Skeletal muscle tissue (tissue), 3 donors: ENCODE measurements at regions not wholly inside any gene's neighbourhood (a gene's known extent, or its start where the extent isn't known, plus 50 kb on each side); places are given as distances from the start of the nearest gene placed in this dataset.
A peak's percentile ranks its signal among the peaks of the same experiment; 100 is the strongest.

Experiments
- H3K27ac ChIP-seq: one replicate; pipeline ENCODE4 v1.7.0; 2013; ENCODE audit warnings: mild to moderate bottlenecking, low read depth, low read length, inconsistent platforms
- H3K27me3 ChIP-seq, 3 donors: one replicate each; pipeline ENCODE4 v1.7.0; 2013; ENCODE audit warnings: low read length in 3 of 3; ENCODE audit not compliant: control insufficient read depth in 3 of 3, insufficient read depth in 3 of 3
- H3K36me3 ChIP-seq, 3 donors: one replicate each; pipeline ENCODE4 v1.7.0; 2013; ENCODE audit warnings: low read length in 3 of 3; ENCODE audit not compliant: control insufficient read depth in 3 of 3, insufficient read depth in 3 of 3
- H3K4me1 ChIP-seq, 3 donors: one replicate each; pipeline ENCODE4 v1.7.0; 2013; ENCODE audit warnings: low read length in 3 of 3, mild to moderate bottlenecking in 3 of 3; ENCODE audit not compliant: control insufficient read depth in 3 of 3, insufficient read depth in 3 of 3
- H3K4me3 ChIP-seq, 3 donors: one replicate each; pipeline ENCODE4 v1.7.0; 2013; ENCODE audit warnings: low read length in 3 of 3
- H3K9ac ChIP-seq, 3 donors: one replicate each; pipeline ENCODE4 v1.7.0; 2013; ENCODE audit warnings: low read length in 3 of 3, mild to moderate bottlenecking in 3 of 3, moderate library complexity in 2 of 3, low read depth in 1 of 3
- H3K9me3 ChIP-seq, 3 donors: one replicate each; pipeline ENCODE4 v1.7.0; 2013; ENCODE audit warnings: low read length in 3 of 3; ENCODE audit not compliant: control insufficient read depth in 3 of 3
- donor health status: Osteomylitis.

GRCh38 chr13:79686441-79686840, 205.5 kb downstream of the NDFIP2 start:
- Histone ChIP-seq H3K27ac (no peak overlapping the region), H3K9ac (no peak overlapping the region), H3K9me3 (peaks cover 0 to 2% (median 0%) of the 10 kb centered on the region in 3 donors), H3K36me3 (no peaks in the 10 kb centered on the region), H3K27me3 (no peaks in the 10 kb centered on the region), H3K4me1 (no peaks in the 10 kb centered on the region), H3K4me3 (no peak overlapping the region)

DNA sequence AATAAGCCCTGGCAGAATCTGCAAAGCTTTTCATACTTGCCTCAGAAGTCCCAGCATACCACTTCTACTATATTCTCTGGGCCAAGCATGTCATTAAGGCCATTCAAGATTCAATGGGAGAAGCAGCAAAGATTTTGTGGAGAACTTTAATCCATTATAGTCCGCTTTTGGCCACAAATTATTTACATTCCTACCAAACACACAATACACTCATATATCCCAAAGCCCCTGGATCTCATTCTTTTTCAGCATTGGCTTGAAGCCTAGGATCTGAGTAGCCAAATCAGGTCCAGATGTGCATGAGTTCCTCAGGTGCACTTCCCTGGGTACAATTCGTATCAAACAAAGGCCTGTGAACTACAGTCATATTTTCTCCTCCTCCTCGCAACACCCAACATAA, 203.4 kb downstream of the NDFIP2 start:
- Histone ChIP-seq H3K27me3 (no peaks in the 10 kb centered on the region), H3K9me3 (peaks cover 0 to 2% (median 0%) of the 10 kb centered on the region in 3 donors), H3K4me3 (no peak overlapping the region), H3K4me1 (no peaks in the 10 kb centered on the region), H3K9ac (no peak overlapping the region), H3K27ac (no peak overlapping the region), H3K36me3 (no peaks in the 10 kb centered on the region)

GRCh38 chr13:79682164-79682563, 201.2 kb downstream of the NDFIP2 start:
- H3K9me3 ChIP-seq: peaks cover 0 to 2% (median 0%) of the 10 kb centered on the region in 3 donors
- no peaks in the 10 kb centered on the region for H3K27me3 ChIP-seq
- no peak overlapping the region for H3K9ac ChIP-seq
- H3K27ac ChIP-seq: no peak overlapping the region
- peaks cover 0 to 3% (median 0%) of the 10 kb centered on the region in 3 donors for H3K4me1 ChIP-seq
- H3K4me3 ChIP-seq: no peak overlapping the region
- H3K36me3 ChIP-seq: no peaks in the 10 kb centered on the region

GRCh38 chr13:79681069-79681468, 200.1 kb downstream of the NDFIP2 start:
- Histone ChIP-seq H3K27ac (no peak overlapping the region), H3K9me3 (peaks cover 0 to 2% (median 0%) of the 10 kb centered on the region in 3 donors), H3K36me3 (no peaks in the 10 kb centered on the region), H3K27me3 (no peaks in the 10 kb centered on the region), H3K9ac (no peak overlapping the region), H3K4me3 (no peak overlapping the region), H3K4me1 (peaks cover 0 to 3% (median 0%) of the 10 kb centered on the region in 3 donors)

- Histone ChIP-seq H3K27ac (no peak overlapping the region), H3K27me3 (no peaks in the 10 kb centered on the region), H3K4me1 (peaks cover 0 to 3% (median 0%) of the 10 kb centered on the region in 3 donors), H3K4me3 (no peak overlapping the region), H3K9me3 (peaks cover 0 to 2% (median 0%) of the 10 kb centered on the region in 3 donors), H3K9ac (no peak overlapping the region), H3K36me3 (no peaks in the 10 kb centered on the region)
Measured at GRCh38 chr13:79680485-79680884, 199.5 kb downstream of the NDFIP2 start.

DNA sequence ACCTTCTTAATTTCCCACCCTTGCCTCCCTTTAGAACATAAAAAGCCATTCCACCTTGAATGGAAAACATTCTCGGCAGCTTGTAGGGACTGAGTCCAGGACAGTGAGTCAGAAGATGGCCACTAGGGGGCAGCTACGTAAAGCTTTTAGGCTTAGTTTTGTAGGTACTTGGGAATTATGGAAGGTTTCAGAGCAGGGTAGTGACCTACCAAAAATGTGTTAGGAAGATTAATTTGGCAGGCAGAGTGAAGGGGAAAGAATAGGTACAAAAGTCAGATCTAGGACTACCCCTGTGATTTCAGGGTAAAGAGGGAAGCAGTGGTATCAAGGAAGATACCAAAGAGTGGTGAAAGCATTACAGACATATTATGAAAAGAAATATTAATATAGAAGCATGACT, 198.4 kb downstream of the NDFIP2 start:
- Histone ChIP-seq H3K4me1 (peaks cover 0 to 3% (median 0%) of the 10 kb centered on the region in 3 donors), H3K9me3 (peaks cover 0 to 2% (median 0%) of the 10 kb centered on the region in 3 donors), H3K4me3 (no peak overlapping the region), H3K27me3 (no peaks in the 10 kb centered on the region), H3K9ac (no peak overlapping the region), H3K36me3 (no peaks in the 10 kb centered on the region), H3K27ac (no peak overlapping the region)

DNA sequence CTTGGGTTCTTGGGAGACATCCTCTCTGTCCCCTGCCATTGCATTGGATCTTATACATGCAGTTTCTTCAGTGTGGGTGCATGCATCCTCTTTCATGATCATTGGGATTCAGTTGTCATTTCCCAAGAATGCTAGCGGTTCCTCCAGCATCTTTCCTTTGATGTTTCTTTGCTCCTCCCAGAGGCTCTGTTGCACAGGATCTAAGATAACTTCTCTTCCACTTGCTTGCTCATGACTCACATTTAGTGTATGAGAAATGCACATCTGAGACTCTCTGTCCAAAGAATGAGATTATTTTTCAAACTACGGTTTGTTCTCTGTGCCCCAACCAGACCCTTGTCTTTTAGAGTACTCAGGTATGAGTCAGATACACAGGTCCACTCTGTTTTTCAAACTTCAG, 197.1 kb downstream of the NDFIP2 start:
- Histone ChIP-seq H3K9me3 (peaks cover 0 to 2% (median 0%) of the 10 kb centered on the region in 3 donors), H3K4me1 (peaks cover 8 to 12% (median 11%) of the 10 kb centered on the region in 3 donors), H3K36me3 (no peaks in the 10 kb centered on the region), H3K9ac (no peak overlapping the region), H3K27me3 (no peaks in the 10 kb centered on the region), H3K27ac (no peak overlapping the region), H3K4me3 (no peak overlapping the region)

GRCh38 chr13:79675931-79676660, 195.1 kb downstream of the NDFIP2 start:
- Histone ChIP-seq H3K36me3 (no peaks in the 10 kb centered on the region), H3K4me1 (peaks cover 8 to 15% (median 13%) of the 10 kb centered on the region in 3 donors), H3K27ac (peak overlapping the region; percentile 7)

GRCh38 chr13:79674765-79675515, 194.0 kb downstream of the NDFIP2 start:
- Histone ChIP-seq H3K4me1 (peaks cover 8 to 15% (median 13%) of the 10 kb centered on the region in 3 donors), H3K27ac (no peak overlapping the region), H3K36me3 (no peaks in the 10 kb centered on the region), H3K4me3 (no peak overlapping the region), H3K27me3 (no peaks in the 10 kb centered on the region), H3K9ac (no peak overlapping the region), H3K9me3 (no peaks in the 10 kb centered on the region)

More at GRCh38 chr13:79675931-79676660, 195.1 kb downstream of the NDFIP2 start:
- no peak overlapping the region for H3K9ac ChIP-seq
- no peaks in the 10 kb centered on the region for H3K27me3 ChIP-seq
- no peak overlapping the region for H3K4me3 ChIP-seq
- no peaks in the 10 kb centered on the region for H3K9me3 ChIP-seq

GRCh38 chr13:79673993-79674377, 193.0 kb downstream of the NDFIP2 start:
- Histone ChIP-seq H3K4me3 (peak overlapping the region in 1 of 3 donors; percentile 1), H3K9me3 (no peaks in the 10 kb centered on the region), H3K36me3 (no peaks in the 10 kb centered on the region), H3K27ac (peak overlapping the region; percentile 53), H3K27me3 (no peaks in the 10 kb centered on the region), H3K4me1 (peaks cover 8 to 15% (median 10%) of the 10 kb centered on the region in 3 donors), H3K9ac (peak overlapping the region in 1 of 3 donors; percentile 52)
